ENCODE measurements at regions not wholly inside any gene's neighbourhood (a gene's known extent, or its start where the extent isn't known, plus 50 kb on each side); places are given as distances from the start of the nearest gene placed in this dataset.

GRCh38 chr2:198359308-198359707, 554.9 kb downstream of the PLCL1 start:
- no peak for TF ChIP-seq EP300 (IDR thresholded peaks at IDR 0.05; ENCODE audit: borderline replicate concordance)
- no peak for TF ChIP-seq USF1 (IDR thresholded peaks at IDR 0.05)
- TF ChIP-seq ZBTB7A (IDR thresholded peaks at IDR 0.05; ENCODE audit: low read depth) = no peak
- TF ChIP-seq TCF12 (IDR thresholded peaks at IDR 0.05; ENCODE audit: low read depth) = no peak
- TF ChIP-seq TAF1 (IDR thresholded peaks at IDR 0.05; ENCODE audit: low read depth) = no peak
- no peak for TF ChIP-seq RAD21 (IDR thresholded peaks at IDR 0.05; ENCODE audit: low read depth)
- no peak for TF ChIP-seq CREB1 (IDR thresholded peaks at IDR 0.05; ENCODE audit: low read depth)
- no peak for TF ChIP-seq YY1 (IDR thresholded peaks at IDR 0.05; ENCODE audit: low read depth)
- TF ChIP-seq NFIC (IDR thresholded peaks at IDR 0.05) = no peak
- TF ChIP-seq MAX (IDR thresholded peaks at IDR 0.05) = no peak

DNA sequence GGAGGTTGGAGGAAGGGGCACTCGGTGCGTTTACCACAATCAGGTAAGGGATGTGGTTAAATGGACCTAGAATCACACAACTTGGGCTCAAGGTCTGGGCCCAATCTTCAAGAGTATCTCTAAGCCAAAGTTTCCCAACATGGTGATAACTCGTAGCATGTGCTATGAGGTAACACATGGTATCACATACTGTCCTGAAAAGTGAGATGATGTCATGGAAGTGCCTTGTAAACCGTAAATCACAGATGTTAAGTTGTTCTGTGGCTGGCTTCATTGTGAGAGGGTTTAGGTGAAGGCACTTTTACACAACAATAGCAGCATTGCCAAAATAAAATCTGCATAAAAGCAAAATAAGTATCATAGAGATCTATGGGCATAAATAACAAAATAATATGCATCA, 551.8 kb downstream of the PLCL1 start:
- TF ChIP-seq YY1 (IDR thresholded peaks at IDR 0.05; ENCODE audit: low read depth) = no peak
- TF ChIP-seq TAF1 (IDR thresholded peaks at IDR 0.05; ENCODE audit: low read depth) = no peak
- TF ChIP-seq TEAD4 (IDR thresholded peaks at IDR 0.05) = no peak
- TF ChIP-seq NFIC (IDR thresholded peaks at IDR 0.05) = no peak
- no peak for TF ChIP-seq EGR1 (IDR thresholded peaks at IDR 0.05)
- TF ChIP-seq, protein P1, sequence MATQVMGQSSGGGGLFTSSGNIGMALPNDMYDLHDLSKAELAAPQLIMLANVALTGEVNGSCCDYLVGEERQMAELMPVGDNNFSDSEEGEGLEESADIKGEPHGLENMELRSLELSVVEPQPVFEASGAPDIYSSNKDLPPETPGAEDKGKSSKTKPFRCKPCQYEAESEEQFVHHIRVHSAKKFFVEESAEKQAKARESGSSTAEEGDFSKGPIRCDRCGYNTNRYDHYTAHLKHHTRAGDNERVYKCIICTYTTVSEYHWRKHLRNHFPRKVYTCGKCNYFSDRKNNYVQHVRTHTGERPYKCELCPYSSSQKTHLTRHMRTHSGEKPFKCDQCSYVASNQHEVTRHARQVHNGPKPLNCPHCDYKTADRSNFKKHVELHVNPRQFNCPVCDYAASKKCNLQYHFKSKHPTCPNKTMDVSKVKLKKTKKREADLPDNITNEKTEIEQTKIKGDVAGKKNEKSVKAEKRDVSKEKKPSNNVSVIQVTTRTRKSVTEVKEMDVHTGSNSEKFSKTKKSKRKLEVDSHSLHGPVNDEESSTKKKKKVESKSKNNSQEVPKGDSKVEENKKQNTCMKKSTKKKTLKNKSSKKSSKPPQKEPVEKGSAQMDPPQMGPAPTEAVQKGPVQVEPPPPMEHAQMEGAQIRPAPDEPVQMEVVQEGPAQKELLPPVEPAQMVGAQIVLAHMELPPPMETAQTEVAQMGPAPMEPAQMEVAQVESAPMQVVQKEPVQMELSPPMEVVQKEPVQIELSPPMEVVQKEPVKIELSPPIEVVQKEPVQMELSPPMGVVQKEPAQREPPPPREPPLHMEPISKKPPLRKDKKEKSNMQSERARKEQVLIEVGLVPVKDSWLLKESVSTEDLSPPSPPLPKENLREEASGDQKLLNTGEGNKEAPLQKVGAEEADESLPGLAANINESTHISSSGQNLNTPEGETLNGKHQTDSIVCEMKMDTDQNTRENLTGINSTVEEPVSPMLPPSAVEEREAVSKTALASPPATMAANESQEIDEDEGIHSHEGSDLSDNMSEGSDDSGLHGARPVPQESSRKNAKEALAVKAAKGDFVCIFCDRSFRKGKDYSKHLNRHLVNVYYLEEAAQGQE (IDR thresholded peaks at IDR 0.05; ENCODE audit: low read depth) = no peak
- TF ChIP-seq USF1 (IDR thresholded peaks at IDR 0.05) = no peak
- no peak for TF ChIP-seq FOXM1 (IDR thresholded peaks at IDR 0.05; ENCODE audit: borderline replicate concordance, low read depth)
- TF ChIP-seq TCF12 (IDR thresholded peaks at IDR 0.05; ENCODE audit: low read depth) = no peak
- TF ChIP-seq RAD21 (IDR thresholded peaks at IDR 0.05; ENCODE audit: low read depth) = no peak
- no peak for TF ChIP-seq EP300 (IDR thresholded peaks at IDR 0.05; ENCODE audit: borderline replicate concordance)
- TF ChIP-seq CREB1 (IDR thresholded peaks at IDR 0.05; ENCODE audit: low read depth) = no peak
- no peak for TF ChIP-seq MAX (IDR thresholded peaks at IDR 0.05)

- TF ChIP-seq, protein P1 (IDR thresholded peaks at IDR 0.05; ENCODE audit: low read depth) = no peak
- TF ChIP-seq USF1 (IDR thresholded peaks at IDR 0.05) (no peak), EP300 (IDR thresholded peaks at IDR 0.05; ENCODE audit: borderline replicate concordance) (no peak), CREB1 (IDR thresholded peaks at IDR 0.05; ENCODE audit: low read depth) (no peak), NFIC (IDR thresholded peaks at IDR 0.05) (no peak), TEAD4 (IDR thresholded peaks at IDR 0.05) (no peak), ZBTB7A (IDR thresholded peaks at IDR 0.05; ENCODE audit: low read depth) (no peak), TCF12 (IDR thresholded peaks at IDR 0.05; ENCODE audit: low read depth) (no peak), YY1 (IDR thresholded peaks at IDR 0.05; ENCODE audit: low read depth) (no peak), EGR1 (IDR thresholded peaks at IDR 0.05) (no peak), RAD21 (IDR thresholded peaks at IDR 0.05; ENCODE audit: low read depth) (no peak), TAF1 (IDR thresholded peaks at IDR 0.05; ENCODE audit: low read depth) (no peak)
Observed at GRCh38 chr2:198351647-198352046, 547.3 kb downstream of the PLCL1 start.

- TF ChIP-seq TEAD4 (IDR thresholded peaks at IDR 0.05) = no peak
- no peak for TF ChIP-seq USF1 (IDR thresholded peaks at IDR 0.05)
Observed at GRCh38 chr2:198347946-198348345, 543.6 kb downstream of the PLCL1 start.

DNA sequence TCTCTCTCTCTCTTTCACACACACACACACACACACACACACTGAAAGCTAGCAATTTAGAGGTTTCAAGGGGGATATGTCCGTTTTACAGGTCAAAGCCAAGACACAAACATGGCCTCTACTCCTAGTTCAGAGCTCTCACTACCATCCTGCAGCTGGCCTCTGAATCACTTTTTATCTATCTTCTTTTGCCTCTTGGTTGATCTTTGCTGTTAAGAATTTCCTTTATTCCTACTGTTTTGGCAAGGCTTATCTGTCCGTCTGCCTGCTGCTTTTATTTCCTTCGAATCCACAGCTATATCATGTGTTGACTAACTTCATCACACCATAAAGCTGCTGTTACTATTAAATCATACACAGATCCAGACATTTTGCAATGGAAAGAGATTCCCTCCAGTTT, 543.0 kb downstream of the PLCL1 start:
- TF ChIP-seq MAX (IDR thresholded peaks at IDR 0.05) = no peak
- TF ChIP-seq RAD21 (IDR thresholded peaks at IDR 0.05; ENCODE audit: low read depth) = no peak
- no peak for TF ChIP-seq NFIC (IDR thresholded peaks at IDR 0.05)
- TF ChIP-seq, protein P1 (IDR thresholded peaks at IDR 0.05; ENCODE audit: low read depth) = no peak
- no peak for TF ChIP-seq YY1 (IDR thresholded peaks at IDR 0.05; ENCODE audit: low read depth)
- TF ChIP-seq TAF1 (IDR thresholded peaks at IDR 0.05; ENCODE audit: low read depth) = no peak
- TF ChIP-seq EGR1 (IDR thresholded peaks at IDR 0.05) = no peak
- TF ChIP-seq EP300 (IDR thresholded peaks at IDR 0.05; ENCODE audit: borderline replicate concordance) = no peak
- TF ChIP-seq USF1 (IDR thresholded peaks at IDR 0.05) = no peak
- no peak for TF ChIP-seq ZBTB7A (IDR thresholded peaks at IDR 0.05; ENCODE audit: low read depth)
- no peak for TF ChIP-seq TEAD4 (IDR thresholded peaks at IDR 0.05)
- TF ChIP-seq TCF12 (IDR thresholded peaks at IDR 0.05; ENCODE audit: low read depth) = no peak
- TF ChIP-seq CREB1 (IDR thresholded peaks at IDR 0.05; ENCODE audit: low read depth) = no peak
- no peak for TF ChIP-seq CEBPB (IDR thresholded peaks at IDR 0.05)

Data from Ishikawa (cell line).